Panc1 (cell line): ENCODE measurements at regions not wholly inside any gene's neighbourhood (a gene's known extent, or its start where the extent isn't known, plus 50 kb on each side); places are given as distances from the start of the nearest gene placed in this dataset.

Experiments
- CTCF ChIP-seq: fragments of 450-650 bp; IDR thresholded peaks from 2 replicates; pipeline ENCODE4 v1.5.1; 2017; ENCODE audit warnings: mild to moderate bottlenecking
- REST ChIP-seq, 2 experiments: IDR thresholded peaks; 2 replicates each; pipeline ENCODE4 v1.6.1; 2011 to 2012; ENCODE audit warnings: low read depth in 2 of 2, control low read depth in 1 of 2, low read length in 1 of 2, mild to moderate bottlenecking in 1 of 2, moderate library complexity in 1 of 2; ENCODE audit not compliant: insufficient read depth in 1 of 2
- SIN3A ChIP-seq: IDR thresholded peaks from 2 replicates; pipeline ENCODE4 v1.6.1; 2012; ENCODE audit warnings: low read depth, mild to moderate bottlenecking, low read length, moderate library complexity, borderline replicate concordance; ENCODE audit not compliant: insufficient read depth

DNA sequence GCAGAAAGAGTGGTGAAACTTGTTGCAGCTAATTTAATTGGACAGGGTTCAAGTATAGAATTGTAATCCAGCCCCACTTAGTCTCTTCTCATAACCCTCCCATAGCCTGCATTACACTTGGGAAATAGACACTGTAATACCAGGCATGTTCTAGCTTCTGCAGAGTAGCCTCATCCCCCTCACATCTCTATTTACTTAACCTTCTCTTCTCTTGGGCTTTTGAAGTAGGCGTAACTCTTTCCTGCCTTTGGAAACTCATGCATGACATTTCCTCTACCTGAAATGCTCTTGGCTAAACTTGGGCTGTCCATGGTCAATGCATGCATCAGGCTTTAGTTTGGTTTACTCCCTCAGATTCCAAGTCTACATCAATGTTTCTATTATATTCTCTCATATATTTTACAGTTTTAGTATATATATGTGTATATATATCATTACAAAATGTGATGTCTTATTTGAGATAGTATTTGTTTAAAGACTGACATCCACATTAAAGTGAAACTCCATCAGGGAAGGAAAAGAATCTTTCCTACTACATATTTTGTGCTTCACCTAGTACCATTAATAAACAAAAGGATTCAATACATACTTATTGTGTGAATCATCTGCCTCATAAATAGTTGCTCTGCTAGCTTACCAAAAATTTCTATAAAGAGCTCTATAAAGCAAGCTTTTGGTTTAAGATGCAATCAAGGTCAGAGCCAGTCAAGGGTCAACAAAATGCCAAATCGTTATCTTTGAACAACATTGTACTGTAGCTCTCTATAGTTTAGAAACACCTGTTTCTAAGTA lies 1158.0 kb downstream of the MAT2B start:
- TF ChIP-seq REST (IDR thresholded peaks at IDR 0.05; ENCODE audit: insufficient read depth in 1 of 2, low read depth in 2 of 2, low read length in 1 of 2) (no peak), CTCF (no peak), SIN3A (no peak)
